ENCODE measurements at regions not wholly inside any gene's neighbourhood (a gene's known extent, or its start where the extent isn't known, plus 50 kb on each side); places are given as distances from the start of the nearest gene placed in this dataset.
"Not testable (repeated sequence)": the region's sequence is repeated elsewhere in the genome, so short reads cannot be mapped to it uniquely, and the experiment has no call there.

DNA sequence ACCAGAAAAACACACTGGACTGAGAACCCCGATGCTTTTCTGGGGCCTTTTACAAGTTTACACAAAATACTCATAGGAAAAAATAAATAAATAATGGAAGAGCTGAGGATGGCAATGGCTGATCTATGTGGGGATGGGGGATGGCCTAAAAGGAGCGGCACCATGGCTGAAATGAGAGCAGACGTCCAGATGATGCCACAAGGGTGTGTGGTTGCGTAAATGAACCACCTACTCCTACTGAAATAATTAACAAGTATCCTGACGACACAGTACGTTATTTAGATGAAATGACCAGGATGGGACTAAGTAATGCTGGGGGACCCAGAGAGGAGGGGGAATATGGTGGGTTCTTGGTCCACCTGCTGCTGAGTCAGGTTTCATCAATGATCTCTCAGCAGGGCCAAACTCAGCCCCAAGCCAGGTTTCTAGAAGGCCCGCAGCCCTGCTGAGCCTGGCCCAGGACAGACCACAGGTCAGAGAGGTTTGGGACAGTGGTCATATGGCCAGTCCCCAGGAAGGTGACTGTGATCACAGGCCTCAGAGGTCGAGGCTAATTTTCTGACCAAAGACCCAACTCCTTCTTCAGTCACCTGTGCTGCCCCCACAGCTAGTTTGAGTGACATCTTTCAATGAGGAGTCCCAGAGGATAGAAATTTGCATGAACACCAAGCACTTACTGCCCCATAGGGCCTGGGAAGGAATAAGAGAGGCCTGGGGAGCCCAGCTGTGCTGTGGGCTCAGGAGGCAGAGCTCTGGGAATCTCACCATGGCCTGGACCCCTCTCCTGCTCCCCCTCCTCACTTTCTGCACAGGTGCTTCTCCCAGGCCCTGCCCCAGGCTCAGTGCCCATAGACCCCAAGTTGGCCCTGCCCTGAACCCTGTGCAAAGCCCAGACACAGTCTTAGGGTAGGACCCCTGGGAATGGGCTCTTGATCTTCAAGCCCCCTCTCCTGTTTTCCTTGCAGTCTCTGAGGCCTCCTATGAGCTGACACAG is 76.3 kb upstream of the IGLL5 start:
- DNase-seq, result no peak

DNA sequence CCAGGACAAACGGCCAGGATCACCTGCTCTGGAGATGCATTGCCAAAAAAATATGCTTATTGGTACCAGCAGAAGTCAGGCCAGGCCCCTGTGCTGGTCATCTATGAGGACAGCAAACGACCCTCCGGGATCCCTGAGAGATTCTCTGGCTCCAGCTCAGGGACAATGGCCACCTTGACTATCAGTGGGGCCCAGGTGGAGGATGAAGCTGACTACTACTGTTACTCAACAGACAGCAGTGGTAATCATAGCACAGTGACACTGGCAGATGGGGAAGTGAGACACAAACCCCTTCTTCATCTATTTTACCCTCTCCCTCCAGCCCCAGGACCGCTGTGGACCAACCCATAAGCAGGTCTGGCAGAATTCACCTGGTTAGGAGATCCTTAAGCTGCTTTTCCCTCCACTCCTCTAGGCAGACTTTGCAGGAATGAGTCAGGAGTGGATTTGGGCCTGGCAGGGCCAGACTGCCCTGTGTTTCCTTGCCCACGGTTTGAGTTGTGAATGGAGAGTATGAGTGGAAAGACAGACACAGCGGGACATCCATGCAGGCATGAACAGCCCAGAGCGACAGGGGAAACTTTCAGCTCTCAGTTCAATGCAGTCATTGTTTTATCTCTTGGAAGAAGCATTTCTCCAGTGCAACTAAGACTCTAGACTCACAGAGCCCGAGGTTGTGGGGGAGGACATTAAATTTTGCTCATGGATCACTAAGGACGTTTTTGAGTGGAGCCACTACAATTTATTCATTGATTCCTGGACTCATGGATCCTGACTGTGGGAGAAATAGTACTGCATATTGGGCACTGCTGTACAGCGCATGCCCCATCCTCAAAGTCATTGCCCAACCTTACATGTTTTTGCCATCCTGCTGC is 75.3 kb upstream of the IGLL5 start:
- DNase-seq, result no peak

DNA sequence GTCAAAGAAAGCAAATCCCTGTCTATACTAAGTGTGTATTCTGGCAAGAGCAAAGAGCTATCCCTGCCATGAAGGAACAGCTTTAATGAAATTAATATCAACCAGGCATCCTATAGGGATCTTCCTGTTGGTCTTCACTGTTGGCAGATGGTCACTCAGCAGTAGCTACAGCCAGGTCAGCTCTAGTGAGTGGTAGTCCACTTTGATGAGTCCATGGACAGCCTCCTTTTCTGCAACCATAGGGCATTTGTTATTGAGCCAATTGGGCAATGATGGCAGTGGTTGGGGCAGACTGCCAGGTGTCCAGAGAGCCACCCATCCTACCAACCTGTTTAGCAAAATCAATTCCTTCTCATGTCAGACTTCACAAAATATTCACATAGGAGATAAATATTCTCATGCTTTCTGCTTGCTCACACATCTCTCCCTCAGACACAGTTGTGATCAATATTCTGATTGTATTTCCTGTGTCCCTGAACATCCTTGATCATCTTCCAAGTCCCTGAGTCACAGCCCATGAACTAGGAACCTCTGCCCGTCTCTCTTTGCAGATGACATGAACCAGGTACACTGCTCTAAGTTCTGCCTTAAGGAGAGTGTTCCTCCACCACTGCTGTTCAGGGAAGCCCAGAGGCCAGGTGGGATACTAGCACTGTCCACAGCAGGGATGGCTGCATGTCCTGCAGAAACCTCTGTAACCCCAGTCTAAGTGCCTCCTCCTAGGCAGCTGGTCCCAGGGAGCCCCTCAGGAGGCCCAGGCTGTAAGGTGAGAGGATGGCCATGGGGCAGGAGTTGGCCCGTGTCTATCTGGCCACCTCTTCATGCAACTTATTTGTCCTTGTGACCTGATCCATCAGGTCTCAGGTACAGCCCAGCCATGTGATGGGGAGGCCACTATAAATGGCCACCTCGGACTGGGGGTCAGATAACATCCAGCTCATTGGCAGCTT is 74.2 kb upstream of the IGLL5 start:
- DNase-seq, result no peak

DNA sequence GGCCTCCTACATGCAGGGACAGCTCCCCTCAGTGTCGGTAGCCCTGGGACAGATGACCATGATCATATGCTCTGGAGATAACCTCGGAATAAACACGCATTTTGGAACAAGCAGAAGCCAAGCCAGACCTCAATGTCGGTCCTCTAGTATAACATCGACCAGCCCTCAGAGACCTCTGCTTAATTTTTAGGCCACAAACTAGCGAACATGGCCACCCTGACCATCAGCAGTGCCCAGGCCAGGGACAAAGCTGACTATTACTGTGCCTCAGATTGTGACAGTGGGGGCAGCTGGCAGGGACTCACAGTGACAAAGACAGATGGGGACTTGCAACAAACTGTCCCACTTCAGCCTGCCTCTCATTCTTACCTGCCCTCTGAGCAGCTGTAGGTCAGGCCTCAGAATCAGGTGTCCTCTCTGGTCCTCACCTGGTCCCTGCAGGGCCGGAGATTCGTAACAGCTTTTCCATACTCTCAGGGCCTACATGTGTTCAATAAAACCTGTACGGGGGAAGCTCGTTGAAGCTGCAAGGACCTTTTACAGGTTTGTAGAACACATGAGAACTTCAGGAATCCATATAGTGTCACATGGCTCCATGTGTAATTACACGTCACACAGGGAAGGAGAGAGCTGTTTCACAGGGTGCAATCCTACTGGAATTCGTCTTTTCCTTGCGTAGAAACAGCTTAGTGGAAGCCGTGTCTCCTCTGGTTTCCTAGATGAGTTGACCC is 72.8 kb upstream of the IGLL5 start:
- no peak for DNase-seq

DNA sequence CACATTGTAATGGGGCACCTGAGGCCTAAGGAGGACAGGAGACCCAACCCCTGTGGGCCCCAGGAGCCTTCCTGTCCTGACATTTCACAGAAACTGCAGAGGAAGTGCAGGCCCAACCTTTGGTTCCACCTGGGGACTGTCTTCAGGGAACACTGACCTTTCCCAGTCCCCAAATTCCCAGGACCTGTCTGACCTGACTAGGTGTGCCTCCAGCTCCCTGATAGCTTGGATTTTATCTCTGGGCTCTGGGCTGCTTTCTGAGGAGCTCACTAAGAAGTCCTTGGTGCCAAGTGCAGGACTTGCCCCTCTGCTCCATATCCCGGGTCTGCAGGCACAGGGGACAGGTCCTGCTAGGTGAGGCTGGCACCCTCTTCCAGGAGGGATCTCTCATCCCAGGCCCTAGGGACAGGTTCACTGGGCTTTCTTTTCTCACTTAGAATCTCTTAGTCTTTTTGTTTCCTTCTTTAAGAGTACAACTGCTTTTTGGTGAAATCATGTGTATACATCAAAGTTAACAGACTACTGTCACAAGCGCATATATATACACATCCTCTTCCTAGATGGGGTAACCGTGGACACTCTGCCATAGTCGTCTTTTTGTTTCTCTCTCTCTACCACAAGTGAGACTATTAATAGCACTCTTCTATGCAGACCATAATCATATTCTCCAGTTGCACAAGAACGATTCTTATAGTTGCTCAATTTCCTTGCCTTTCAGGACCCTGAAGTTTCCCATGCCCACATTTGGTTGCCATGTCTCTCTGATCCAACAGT is 72.0 kb upstream of the IGLL5 start:
- no peak for DNase-seq

DNA sequence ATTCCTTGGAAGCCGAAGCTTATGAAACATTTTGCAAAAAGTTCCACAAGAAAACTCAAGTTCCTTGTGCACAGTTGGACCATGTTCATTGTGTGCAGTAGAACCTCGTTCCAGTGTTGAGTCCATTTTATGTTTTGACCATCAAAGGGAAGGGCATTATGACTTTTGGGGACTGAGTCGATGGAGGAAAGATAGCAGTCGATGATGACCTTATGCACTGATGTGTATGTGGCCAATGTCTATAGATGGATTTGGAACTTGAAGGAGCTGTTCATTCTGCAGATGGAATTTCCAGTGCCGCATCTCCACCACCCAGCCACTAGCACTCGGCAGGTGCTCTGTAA is 71.5 kb upstream of the IGLL5 start:
- DNase-seq, result no peak

DNA sequence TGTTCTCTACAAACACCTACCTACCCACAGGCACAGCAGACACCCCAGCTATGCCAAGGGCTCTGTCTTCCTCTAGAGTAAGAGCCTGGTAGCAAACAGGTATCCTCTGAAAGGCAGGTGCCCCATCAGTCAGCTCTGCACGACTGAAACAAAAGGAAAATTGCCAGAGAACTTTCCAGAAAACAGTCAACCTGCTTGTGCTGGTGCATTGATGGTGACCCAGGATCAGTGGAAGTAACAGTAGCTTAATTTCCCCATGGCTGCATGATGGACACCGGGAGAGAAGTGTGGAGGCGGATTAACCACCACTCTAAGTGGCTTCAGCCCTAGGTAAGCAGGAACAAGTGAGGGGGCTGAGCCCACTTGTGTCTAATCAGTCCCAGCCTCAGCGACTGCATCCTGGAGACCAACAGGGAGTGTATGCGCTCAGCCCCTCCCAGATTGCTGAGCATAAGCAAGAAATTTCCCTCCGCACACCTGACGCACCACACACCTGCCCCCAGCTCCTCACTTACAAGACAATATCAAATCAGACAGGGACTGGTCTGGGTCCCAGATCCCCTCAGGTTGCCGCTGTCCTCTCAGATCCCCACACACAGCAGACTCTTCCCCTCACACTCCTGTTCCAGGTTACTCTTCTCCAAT is 70.7 kb upstream of the IGLL5 start:
- DNase-seq, result no peak

DNA sequence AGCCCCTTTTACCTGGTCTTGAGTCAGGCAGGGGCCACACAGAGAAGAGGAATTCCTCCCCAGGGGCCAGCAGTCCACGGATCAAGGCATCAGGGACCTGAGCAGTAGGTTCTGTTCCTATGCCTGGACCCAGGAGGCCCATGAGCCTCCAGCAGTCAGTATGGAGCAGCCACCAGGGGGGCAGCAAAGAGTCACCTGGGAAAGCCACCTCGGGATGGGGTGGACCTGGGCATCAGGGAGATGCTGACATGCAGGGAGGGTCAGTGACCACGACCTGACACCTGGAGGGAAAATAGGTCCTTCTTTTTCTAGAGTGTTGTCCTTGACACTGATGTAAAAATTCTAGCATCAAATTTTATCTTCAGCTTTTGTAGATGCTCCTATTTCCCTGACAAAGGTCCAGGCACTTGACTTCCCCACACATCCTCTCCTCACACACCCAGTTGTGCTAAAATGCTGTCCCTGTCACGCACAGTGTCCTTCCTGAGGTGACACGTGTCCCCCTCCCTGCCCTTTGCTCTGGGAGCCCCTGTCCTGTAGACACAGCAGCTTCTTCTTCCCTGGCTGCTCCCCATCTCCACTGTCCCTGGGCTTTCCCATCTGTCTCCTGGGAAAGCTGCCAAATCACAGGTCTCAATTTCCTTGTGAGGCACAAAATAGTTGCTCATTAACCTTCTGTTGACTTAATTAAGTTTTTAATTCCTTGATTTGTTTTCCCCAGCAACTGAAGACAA is 70.0 kb upstream of the IGLL5 start:
- DNase-seq, result no peak

DNA sequence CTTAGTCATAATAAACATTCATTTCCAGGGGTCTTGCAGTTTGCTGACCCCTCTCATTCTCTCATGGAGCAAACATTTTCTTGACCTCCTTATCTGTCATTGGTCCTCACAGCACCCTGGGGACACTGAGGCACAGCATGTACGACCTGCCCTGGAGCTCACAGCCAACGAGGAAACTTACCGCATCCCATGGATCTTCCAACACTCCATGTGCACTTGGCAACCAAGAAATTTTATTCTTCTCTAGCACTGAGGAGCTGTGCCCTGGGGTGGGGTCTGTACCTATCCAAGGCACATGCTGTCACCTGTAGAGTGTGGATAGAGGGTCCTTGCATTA is 69.4 kb upstream of the IGLL5 start:
- DNase-seq, result no peak

DNA sequence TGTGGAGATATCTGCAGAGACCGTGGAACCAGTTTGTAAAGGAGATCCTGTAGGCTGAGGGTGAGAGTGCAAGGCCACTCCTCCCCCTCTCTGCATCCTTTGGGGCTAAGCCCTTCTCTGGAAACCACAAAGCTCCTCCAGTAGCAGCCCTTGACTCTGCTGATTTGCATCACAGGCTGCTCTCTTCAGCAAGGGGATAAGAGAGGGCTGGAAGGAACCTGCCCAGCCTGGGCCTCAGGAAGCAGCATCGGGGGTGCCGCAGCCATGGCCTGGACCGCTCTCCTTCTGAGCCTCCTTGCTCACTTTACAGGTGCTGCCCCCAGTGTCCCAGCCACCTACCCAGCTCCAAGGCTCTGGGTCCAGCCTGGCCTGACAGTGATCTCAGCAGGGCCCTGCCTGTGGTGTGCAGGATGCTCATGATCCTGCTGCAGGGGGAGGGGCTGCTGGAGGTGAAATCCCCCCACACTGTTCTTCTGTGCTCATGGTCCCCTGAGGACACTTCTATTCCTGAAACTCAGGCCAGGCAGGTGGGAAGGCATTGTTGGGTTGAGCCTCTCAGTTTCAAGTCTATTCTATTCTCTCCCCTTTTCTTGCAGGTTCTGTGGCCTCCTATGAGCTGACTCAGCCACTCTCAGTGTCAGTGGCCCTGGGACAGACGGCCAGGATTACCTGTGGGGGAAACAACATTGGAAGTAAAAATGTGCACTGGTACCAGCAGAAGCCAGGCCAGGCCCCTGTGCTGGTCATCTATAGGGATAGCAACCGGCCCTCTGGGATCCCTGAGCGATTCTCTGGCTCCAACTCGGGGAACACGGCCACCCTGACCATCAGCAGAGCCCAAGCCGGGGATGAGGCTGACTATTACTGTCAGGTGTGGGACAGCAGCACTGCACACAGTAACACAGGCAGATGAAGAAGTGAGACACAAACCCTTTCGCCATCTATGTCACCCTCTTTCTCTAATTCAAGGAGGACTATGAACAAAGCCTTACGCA is 68.5 kb upstream of the IGLL5 start:
- no peak for DNase-seq

DNA sequence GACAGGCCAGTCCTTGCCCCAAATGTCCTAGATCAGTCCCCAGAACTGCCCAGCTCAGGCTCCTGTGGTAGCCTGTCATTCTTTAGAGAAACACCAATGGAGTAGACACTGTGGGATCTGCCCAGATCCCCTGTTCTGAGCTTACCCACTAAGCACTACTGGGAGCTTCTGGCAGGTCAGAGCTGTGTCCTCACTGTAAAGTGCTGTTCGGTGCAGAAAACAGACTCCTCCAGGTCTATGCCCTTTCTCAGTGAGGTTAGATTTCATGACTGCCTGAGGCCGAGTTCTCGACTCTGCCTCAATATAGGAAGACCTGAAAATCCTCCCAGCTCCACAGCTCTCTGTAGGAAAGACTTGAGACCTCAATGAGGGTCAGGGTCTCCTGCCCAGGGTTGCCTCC is 67.5 kb upstream of the IGLL5 start:
- DNase-seq, result no peak

DNA sequence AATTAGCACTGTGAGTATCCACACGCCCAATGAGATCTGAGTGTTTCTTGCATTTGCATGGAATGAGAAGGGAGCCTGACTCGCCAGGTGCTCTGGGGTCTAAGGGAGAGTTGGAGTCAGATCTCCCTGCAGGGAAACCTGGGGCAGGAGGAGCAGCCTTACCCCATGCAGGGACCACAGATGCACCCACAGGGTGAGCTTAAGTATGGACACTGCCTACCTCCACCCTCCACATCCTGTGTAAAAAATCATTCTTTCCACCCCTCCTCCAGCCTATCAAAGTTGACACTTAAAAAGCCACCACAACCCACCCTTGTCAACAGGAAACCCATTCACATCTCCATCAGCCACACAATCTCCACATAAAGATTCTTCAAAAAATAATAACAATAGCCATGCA is 67.0 kb upstream of the IGLL5 start:
- DNase-seq, result no peak

DNA sequence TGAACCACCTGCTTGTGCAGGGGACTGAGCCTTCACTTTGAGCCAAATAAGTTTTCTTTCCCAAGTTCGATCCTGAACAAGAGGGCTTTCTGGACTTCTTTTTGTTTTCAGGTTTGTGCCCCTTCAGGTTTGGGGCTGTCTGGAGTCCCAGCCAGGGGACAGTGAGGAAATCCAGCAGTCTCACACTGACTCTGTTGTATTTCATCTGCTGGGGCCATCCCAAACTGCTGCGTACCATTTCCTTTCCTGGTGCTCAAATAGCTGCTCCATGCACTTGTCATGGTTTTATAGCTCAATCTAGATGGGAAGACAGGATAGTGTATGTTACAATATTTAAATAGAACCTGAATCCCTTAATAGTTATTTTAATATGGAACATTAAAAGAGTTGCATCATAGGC is 66.3 kb upstream of the IGLL5 start:
- DNase-seq, result no peak

DNA sequence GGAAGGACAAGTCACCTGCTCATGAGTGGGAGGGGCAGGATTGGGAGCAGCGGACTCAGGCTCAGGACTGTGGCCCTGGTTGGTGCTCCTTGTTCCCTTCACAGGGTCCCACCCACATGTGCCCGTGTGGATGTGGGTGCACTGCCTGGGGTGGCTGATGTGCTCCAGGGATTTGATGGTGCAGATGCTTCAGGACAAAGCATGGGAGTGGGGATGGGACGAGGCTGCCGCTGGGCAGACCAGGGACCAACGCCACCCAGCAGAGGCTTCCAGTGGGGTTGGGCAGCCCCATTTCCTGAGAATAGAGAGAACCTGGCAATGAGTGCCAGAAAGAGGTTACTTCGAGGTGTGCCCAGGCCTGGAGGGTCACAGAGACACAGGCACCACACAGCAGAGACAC is 65.5 kb upstream of the IGLL5 start:
- DNase-seq, result no peak

DNA sequence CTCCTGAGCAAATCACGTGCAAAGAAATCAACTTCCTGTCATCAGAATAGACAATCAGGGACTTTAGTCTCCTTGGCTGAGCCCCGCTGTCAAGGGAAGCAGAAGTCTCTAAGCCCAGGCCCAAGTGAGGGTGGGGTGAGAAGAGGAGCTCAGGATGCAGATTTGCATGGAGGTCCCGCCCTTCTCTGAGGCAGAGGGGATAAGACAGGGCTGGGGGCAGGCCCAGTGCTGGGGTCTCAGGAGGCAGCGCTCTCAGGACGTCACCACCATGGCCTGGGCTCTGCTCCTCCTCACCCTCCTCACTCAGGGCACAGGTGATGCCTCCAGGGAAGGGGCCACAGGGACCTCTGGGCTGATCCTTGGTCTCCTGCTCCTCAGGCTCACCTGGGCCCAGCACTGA is 65.1 kb upstream of the IGLL5 start:
- DNase-seq, result not testable (repeated sequence)

DNA sequence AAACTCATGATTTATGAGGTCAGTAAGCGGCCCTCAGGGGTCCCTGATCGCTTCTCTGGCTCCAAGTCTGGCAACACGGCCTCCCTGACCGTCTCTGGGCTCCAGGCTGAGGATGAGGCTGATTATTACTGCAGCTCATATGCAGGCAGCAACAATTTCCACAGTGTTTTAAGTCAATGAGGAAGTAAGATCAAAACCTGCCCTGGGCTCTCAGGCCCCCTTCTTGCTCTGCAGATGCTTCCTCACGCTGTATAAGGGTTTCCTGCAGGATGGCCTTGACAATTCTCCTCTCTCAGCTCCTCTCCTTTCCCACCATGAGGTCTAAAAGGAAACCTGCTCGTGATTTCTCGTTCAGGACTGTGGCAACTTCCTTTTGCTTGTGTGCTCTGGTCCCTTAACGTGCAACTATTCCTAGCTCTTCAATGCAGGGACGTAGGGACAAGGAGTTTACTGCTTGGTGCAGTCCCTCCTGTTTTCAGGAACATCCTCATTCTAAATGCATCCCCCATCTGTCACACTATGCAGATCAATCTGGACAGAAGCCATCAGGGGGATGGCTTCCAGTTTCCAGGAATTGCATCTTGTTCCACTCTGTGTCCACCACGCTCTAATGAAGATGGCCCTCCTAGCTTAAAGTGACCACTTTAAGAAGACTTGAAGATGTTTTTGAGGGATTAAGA is 64.3 kb upstream of the IGLL5 start:
- DNase-seq, result no peak

DNA sequence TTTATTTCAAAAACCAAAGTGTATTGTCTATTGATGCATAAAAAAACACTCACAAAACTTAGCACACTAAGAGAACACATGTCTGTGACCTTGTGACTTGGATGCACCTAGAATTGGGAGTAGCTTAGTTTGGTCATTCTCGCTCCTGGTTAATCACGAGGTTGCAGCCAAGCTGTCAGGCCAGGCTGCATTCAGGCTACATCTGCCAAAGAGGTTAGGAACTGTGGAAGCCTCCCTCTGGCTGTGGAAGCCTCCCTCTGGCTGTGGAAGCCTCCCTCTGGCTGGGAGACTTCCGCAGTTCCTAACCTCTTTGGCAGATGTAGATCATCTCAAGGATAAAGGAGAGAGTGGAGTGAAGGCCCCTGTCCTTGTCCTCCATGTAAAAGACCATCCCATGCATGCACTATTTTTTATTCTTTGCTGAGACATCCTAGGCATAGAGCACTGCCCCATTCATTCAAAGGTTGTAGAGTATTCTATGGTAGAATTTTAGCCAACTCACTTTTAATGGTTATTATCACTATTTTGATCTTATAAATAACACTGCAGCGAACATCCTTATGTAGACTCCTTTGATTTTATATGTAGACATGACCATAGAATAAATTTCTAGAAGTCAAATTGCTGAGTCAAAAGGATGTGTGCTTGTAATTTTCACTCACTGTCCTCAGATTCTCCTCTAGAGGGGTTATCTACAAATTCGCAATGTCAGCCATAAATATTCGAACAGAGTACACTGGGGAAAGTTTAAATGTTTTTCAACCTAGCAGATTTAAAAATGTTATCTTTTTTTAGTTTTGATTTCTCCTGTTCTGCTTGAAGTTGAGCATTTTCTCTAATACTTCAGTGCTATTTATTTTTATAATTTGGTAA is 63.0 kb upstream of the IGLL5 start:
- DNase-seq, result no peak
